Right forelimb (tissue), 1 donor: ENCODE measurements at regions not wholly inside any gene's neighbourhood (a gene's known extent, or its start where the extent isn't known, plus 50 kb on each side); places are given as distances from the start of the nearest gene placed in this dataset.

Experiments
- DNase-seq: peaks from one replicate; pipeline ENCODE4 v3.0.0-alpha.2; 2018

DNA sequence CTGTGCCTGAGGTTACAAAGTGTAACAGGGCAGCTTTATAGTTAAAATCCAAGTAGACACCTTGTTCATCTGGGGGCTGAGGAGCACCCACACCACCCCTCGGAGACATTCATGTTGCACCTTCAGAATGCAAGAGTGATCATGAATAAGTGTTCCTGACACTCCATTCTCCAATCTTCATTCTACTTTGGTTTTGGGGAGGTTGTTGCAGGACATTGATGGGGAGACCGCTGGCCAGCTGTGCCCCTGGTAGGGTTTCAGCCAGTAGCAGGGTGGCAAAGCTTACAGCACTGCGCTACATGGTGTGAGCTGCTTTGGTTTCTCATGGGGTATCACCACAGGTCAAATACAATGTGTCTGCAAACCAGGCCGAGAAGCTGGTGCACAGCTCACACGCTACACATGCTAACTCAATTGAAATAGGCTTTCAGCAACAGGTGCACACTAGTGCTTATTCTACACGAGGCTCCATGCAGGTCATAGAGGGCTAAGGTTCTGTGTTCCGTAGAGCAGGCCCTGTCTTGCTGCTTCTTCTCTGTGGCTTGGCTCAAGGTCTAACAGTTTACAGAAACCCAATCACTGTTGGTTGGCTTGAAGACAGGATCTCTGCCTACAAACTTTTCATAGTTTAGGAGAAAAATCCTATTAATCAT, 317.4 kb upstream of the ZNF32 start:
- no peak for DNase-seq

DNA sequence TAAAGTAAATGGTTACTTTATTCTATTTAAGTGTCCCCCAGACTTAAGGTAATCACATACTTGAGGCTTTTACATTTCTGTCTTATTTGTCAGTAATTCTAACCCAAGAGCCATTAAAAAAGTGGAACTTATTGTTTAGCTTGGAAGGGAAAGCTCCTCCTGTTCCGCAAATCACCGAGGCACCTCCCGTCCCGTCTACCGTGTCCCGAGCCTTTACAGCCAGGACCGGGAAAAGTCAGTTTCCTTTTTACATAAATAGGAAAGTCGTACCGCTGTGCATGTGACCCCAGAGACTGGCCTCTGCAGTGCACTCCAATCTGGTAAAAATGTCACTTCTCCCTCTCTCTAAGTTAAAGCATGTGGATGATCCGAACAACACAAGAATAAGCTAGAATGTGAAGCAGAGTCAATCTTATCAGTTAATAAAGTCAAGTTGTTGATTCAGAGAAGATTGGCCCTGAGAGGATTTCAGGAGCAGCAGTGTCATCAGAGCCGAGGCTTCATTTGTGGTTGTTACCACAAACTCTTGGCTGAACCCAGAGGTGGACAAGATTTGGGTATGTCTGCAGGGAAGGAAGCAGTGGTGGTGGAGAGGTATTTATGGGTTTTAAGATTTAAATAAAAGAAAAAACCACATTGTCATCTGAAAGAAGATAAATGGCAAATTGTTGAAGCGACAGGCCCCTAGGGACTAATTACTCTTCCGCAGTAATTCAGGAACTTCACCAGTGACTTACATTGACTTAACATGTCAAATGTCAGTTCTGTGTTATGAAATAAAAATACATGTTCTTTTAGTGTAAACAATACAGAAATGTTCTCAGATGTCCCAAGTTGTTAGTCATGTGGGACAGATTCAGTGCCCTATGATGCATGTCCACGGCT, 316.6 kb upstream of the ZNF32 start:
- no peak for DNase-seq

DNA sequence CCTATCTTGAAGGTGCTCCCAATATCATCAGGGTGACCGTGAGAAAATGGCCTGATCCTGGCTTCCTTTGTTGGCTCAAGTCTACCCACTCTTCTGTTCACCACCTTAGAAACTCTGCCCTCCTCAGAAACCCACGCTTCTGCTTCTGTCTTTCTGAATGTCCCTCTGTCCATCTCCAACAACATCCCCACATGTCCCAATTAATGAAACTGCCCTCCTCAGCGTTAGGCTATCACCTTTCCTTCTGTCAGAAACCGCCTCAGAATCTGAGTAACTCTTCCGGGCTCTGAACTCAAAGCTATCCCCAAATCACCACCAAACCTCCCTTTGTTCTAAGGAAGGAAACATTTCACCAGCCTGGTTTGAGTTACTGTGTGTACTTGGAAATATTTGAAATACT, 315.8 kb upstream of the ZNF32 start:
- DNase-seq, result no peak

DNA sequence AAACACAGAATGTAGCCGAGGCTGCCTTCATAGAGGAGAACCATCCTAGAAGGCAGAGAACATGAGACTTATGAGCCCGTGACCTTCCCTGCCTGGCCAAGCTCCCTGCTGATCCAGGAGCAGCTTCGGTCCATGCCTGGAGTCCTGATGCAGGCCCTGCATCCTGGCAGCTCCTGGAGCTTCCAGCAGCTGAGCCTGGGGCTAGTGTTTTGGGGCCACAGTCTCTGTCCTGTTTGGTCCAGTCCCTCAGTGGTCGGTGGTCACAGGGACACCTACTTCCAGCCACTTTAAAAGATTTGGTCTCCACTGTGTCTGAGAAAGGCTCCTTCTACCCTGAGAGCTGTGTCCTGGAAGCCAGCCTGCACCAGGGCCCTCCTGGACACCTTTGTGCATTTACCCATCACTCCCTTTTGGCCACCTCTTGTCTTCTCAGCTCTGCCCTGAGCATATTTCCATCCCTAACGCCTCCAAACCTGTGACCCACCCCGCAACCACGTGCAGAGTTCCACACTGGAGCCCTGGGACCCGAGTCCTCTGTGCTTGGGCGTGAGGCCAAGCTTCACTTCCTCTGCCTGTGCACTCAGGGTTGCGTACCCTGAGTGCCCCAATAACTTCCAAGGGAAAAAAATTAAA, 315.2 kb upstream of the ZNF32 start:
- DNase-seq, result no peak

DNA sequence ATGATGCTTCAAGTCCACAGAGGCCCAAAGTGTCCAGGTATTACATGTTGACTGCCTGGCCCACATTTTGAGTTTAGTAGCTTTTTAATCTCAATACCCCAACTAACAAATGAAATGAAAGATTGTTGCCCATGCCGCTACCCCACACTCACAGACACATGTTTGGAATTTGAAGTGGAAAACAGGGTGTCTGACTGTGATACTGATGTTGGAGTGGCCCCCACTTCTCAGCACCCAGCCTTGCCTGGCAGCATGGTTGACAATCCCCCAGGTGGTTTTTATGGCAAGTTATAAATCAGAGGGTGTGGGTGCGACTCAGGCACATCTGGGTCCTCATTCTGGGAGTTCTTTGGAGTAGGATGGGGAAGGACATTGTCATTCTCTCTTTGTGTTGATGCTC, 314.7 kb upstream of the ZNF32 start:
- no peak for DNase-seq

DNA sequence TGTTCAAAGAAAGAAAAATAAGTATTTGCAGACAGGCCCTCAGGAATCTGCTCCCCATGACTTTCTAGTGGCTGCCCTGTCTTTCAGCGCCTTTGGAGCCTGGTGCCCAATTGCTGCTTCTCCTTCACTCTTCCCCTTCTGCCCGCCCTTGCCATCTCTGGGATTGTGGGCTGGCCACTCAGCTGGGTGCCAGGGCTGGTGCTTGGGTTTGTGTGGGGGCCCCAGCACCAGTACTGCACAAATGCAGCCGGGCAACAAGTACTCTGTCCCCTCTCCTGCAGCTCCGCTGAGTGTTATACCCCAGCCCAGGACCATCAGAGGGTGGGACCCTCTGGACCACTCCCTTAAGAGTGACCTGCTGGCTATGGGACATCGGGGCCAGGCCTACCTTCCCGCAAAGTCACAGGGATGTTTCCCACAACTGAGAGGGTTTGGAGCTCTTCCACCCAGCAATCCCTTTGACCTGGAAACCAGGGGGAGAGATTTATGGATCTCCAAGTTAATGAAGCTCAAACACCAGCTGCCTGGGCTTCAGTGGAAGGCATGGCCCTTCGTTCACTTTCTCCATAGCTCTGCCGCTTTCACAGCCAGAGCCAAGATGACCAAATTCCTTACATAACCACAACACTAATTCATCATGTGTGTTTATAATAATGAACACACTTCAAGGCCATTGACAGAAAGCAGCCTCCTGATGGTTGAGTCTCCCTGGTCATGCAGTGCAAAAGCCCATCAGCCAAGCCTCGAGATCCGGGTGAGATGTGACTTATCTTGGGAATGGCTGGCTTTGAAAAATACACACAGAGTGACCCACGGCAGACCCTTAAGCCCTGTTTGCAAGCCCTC, 313.9 kb upstream of the ZNF32 start:
- no peak for DNase-seq

DNA sequence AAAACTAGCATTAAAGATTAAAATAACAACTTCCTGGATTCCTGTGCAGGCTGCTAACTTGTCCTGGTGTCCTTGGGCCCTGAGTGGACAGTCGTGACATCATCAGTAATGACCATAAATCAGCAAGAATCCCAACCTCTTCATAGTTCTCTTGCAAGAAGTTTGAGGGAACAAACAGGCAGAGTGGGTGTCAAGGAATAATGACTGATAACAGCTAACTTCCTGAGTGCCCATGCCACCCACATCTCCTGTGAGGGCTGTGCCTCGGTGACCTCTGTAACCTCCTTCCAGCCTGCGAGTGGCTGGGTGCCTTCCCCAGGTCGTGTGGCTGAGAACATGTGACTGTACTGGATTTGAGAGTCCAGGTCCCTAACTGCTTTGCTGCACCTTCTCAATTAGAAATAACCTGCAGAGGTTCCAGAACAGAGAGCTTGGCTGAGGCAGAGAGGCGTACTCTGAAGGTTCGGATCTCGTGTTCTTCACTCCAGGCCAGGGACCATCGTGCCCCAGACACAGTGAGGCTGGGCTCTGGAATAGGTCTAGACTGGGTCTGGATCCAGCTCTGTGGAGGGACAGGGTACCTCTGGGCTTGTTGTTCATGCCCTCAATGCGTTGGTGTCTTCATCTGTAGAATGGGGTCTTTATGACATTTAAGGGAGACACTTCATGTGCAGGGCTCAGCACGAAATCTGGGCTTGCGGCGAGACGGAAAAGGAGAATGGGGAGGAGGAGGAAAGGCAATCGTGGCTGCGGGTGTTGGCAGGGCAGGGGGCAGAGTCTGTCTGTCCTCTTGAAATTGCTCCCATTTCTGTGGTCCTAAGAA, 313.1 kb upstream of the ZNF32 start:
- no peak for DNase-seq

DNA sequence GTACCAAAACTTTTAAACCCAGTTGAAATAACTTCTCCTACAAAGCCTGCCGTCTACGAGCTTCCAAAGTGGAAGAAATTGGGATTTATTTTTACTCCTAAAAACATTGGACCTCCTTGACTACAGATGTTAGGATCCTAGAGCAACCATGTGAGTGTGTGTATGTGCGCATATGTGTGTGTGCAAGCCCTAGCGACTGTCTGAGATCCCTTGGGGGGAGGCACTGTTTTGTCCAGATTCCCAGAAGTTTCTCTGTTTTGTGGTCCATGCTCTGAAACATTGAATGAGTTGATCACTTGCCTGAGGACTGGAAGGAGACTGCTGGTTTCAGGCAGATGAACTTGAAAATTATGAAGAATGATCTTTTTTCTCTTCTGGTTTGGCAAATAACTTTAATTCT, 312.3 kb upstream of the ZNF32 start:
- no peak for DNase-seq

DNA sequence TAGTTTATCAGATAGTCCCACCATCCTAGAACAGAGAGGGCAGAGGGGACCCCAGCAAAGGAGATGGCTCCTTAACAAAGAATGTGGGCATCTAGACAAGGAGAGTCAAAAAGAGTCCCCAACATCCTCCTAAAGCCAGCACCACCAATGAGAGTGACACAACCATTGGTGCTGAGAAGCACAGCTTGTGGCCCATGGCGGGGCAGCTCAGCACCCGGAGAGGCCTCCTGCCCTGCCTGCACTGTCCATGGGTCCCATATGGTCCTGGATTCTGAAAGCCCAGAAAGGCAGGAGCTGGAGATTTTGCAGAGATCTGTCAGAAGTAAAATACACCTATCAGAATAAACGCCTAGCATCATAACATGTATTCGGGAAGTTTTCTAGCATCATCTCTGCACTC, 311.8 kb upstream of the ZNF32 start:
- DNase-seq, result no peak

DNA sequence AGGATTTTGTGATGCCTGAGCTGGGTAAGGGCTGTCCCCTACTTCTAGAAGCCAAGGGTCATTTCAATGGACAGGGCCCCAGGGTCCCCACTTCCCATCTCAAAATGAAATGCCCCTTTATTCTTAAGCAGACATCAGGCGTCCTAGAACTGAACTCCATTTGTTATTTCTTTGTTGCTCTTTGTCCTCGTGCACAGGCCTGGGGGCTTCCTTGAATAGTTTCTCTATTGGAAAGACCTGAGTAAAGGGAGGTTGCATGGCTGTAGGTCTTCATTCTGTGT, 311.4 kb upstream of the ZNF32 start:
- no peak for DNase-seq

DNA sequence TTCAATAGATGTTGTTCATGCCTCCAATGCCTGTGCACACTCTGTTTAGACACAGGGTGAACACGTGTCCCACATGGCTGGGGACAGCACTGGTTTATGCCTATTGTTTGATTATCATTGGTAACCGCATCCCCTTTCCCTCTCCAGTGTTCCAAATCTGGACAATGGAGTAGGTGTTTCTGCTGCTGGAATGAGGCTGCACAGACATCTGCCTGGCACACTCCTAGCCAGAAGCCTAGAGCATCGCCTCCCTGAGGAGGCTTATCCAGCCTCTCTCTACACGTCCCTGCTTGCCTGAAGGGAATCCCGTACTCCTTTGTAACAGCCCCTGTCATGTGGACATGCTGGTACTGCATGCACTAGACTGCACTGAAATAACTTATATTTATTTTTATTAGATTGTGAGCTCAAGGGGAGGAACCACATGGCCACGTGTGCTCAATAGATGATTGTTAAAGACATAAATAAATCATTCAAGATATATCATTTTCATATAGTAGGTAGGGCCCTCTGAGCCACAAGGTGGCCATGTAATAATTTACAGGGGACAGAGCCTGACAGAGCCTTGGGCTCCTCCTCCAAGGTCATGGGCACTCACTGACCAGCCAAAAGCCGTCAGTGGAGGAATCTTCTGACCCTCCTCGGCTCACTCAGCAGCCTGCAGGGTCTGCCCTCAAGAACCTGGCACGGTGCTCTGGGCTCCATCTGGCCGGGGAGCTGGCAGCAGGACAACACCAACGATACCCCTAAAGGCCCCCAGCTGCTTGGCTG, 310.9 kb upstream of the ZNF32 start:
- no peak for DNase-seq

DNA sequence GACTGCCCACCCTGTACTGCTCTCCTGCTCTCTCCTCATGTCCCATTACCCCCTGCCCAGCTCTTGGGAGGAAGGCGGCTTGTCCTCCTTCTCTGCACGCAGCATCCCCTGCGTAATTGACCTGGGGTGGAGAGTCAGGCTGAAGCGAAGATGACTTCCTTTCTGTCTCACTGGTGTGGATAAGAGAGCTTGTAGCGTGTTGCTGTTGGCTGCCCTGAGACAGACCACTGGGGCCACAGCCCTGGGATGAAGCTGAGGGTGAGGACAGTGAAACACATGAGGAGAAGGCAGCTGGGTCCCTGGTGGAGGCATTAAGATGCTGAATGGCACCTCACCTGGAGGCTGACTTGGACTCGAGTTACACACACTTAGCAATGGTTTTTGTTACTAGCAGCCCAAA, 310.3 kb upstream of the ZNF32 start:
- DNase-seq, result no peak

DNA sequence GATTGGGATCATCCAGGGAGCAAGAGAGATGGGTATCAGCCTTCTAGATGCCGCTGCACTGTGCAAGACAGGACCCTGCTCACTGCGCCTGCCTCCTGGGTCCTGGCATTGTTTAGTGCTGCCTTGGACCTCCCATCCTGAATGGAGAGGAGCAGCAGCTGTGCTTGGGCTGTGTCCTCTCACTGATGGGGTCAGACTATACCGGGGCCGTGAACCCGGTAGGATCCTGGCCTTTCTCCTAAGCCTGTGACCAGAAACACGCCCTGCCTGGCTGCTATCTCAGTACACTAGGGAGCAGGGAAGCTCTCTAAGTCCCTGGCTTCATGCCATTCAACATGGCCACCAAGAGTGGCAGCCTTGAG, 309.4 kb upstream of the ZNF32 start:
- DNase-seq, result no peak

DNA sequence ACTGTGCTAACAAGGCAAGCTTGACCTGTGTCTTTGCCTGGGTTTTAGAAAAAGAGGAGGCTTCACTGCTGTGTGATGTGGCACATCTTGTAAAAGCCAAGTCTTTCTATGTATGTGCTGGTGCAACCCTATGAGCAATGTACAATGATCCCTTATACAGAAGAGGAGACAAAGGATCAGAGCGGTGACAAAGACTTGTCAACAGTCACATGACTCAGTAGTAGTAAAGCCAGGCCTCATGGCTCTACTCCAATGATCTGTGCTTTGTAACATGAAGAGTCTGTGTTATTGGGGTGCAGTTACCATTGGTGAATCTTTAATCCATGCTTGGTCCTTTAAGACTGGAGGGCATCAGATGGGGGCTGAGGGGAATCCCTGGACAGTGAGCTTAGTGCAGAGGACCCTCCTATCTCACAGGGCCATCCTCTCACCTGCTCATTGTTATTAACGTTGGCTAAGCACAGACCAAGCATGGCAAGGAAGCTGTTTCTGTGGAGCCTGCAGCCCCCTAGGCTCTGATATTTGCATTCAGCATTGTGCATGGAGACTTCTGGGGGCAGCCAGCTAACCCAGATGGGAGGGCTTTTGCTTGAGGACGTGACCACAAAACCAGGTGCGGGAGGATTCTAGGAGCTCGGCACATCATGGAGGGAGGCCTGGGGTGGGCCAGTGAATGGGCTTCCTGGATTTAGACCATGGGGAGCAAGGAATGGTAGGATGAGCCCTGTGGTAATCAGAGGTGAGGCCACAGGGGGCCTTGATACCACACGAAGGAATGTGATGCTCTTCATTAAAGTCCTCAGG, 308.8 kb upstream of the ZNF32 start:
- no peak for DNase-seq

DNA sequence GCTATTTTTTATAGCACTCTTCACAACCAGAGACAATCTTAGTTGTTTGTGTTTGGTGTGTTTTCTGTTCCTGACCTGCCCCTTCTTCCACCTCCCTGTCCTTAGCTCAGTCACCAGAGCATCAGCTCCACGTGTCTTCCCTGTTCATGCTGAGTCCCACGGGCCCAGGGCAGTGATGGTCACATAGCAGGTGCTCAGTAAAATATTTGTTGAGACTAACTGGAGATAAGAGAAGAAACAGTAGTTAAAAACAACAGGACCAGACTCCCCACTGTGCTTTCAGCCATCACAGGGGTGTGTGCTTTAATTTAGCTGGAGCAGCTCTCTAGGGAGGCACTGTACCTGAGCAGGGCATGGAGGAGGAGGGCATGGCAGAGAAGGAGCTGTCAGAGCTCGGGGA, 307.3 kb upstream of the ZNF32 start:
- DNase-seq, result no peak

DNA sequence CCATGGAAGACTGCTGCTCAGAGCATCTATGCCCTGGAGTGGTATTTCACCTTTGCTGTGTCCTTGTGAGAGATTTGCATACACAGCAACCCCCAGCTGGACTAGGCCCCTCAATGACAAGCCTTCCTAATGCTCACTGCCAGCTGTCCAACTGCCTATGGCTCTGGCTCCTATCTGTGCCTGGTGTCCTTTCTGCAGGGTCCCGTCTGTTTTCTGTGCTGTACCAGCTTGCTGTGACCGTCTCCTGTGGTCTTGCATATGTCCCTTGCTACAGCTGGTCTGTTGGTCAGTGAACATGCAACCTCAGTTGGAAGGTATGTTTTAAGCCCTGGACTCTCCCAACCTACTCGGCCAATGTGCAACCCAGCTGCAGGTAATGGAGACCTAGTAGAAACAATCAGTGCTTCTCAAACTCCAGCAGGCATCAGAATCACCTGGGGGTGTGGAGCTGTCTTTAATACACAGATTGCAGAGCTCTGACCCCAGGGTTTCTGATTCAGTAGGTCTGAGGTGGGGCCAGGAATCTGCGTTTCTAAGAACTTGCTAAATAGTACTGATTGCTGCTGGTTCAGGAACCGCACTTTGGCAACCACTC, 306.4 kb upstream of the ZNF32 start:
- no peak for DNase-seq

DNA sequence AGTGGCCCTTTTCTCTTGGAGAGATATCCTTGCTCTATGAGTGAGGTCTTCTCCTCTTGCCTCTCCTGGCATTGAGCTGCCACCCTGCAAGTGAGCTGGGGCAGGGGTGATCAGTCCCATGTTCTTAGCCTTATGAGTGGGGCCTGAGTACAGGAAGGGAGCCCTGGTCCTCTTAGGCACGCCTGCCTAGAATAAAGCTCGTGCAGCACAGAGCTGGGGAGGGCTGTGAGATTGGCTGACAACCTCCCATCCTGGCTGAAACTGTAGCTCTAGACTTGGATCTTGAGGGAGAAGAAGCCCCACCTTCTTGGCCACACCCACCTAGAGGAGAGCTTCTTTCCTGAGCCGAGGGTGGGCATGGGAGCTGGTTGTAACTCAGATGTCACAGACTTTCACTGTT, 305.0 kb upstream of the ZNF32 start:
- DNase-seq, result no peak

DNA sequence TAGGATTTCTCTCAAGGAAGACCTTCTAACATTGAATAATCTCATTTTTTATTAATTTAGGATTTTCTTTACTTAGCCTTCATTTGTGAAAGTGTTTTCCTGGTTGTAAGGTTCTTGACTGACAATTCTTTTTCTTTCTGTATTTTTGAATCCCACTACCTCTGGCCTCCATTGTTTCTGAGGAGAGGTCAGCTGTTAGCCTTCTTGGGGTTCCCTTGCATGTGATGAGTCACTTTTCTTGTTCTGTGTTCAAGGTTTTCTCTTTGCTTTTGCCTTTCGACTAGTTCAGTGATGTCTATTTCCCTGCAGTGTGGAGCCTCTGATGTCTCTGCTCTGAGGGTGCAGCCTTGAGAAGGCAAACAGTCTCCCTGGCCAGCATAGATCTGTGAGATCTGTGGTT, 304.1 kb upstream of the ZNF32 start:
- no peak for DNase-seq

DNA sequence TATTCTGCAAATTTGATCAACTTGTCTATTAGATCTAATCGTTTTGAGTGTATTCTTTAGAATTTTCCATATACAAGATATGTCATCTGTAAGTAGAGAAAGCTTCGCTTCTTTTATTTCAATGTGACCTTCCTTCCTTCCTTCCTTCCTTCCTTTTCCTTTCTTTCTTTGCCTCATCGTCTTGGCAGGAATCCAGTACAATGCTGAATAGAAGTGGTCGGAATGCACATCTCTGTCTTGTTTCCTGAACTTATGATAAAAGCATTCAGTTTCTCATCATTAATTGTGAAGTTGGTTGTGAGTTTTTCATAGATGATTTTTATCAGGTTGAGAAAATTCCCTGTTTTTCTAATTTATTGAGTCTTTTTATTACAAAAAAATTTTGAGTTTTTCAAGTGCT, 300.7 kb upstream of the ZNF32 start:
- no peak for DNase-seq

DNA sequence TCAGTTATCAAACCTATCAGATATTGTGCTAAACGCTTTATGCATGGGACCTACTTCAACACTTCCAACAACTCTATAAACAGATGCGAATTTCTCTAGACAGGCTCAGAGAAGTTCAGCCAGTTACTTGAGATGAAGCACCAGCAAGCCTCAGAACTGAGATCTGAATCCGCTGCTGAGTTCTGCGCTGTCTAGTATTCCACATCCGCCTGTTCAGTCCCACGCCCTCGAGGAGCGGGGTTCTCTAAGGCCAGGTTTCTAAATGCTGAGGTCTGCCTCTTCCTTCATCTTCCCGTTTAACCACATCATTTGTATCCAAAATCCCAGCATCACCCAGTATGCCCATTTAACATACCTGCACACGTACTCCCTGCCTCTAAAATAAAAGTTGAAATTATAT, 297.8 kb upstream of the ZNF32 start:
- no peak for DNase-seq

DNA sequence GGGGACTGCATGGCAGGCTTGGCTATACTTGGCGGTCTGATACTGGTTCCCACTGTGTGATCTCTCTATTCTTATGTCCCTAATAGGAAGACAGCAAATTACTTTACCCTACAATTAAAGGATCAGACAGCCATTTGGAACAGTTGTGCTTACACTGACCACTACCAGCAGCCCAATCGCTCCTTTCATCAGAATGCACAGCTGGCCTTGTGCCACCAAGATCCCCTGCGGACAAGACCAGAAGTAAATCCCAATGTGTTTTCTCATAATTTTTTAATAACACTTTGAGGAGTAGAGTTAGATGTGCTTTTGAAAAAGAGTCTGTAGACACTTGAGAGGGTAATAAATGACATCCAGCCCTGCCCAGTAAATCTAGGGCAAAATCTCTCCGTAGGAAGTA, 297.2 kb upstream of the ZNF32 start:
- no peak for DNase-seq
